HFF-Myc (cell line): ENCODE measurements at regions not wholly inside any gene's neighbourhood (a gene's known extent, or its start where the extent isn't known, plus 50 kb on each side); places are given as distances from the start of the nearest gene placed in this dataset.

Source experiments
- DNase-seq: peaks from one replicate; pipeline ENCODE4 v3.0.0-alpha.2; 2011; ENCODE audit warnings: low read depth; ENCODE audit errors: extremely low read depth
- H3K4me3 ChIP-seq: replicated peaks from 2 replicates; pipeline ENCODE4 v1.5.1; 2011; ENCODE audit warnings: low read depth, mild to moderate bottlenecking, control low read depth, low read length
- TF ChIP-seq, protein P1 (sequence below): IDR thresholded peaks from 2 replicates; pipeline ENCODE4 v1.5.1; 2012; ENCODE audit warnings: mild to moderate bottlenecking, low read depth, low read length, control low read depth; ENCODE audit errors: missing control alignments

DNA sequence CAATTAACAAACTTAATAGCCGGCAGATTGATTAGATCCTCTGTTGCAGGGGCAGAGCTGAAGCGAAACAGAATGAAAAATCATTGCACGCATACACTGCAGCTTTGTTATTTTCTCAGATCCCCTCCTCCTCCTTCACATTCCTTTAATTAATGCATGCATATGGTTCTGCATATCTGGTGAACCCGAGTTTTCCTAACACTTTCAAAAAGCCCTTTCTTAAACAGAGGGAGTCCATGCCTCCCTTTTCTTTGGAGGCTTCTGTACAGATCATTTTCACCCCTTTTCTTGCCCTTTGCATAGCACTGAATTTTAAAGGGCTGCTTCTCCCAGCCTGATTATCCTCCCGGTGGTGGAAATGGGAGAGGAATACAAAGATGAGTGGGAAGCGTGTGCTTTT, 136.6 kb upstream of the TBCA start:
- TF ChIP-seq, protein P1, sequence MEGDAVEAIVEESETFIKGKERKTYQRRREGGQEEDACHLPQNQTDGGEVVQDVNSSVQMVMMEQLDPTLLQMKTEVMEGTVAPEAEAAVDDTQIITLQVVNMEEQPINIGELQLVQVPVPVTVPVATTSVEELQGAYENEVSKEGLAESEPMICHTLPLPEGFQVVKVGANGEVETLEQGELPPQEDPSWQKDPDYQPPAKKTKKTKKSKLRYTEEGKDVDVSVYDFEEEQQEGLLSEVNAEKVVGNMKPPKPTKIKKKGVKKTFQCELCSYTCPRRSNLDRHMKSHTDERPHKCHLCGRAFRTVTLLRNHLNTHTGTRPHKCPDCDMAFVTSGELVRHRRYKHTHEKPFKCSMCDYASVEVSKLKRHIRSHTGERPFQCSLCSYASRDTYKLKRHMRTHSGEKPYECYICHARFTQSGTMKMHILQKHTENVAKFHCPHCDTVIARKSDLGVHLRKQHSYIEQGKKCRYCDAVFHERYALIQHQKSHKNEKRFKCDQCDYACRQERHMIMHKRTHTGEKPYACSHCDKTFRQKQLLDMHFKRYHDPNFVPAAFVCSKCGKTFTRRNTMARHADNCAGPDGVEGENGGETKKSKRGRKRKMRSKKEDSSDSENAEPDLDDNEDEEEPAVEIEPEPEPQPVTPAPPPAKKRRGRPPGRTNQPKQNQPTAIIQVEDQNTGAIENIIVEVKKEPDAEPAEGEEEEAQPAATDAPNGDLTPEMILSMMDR = no peak
- no peak for DNase-seq
- H3K4me3 ChIP-seq = no peak overlapping the region

- DNase-seq = no peak
- TF ChIP-seq, protein P1 = no peak
- H3K4me3 ChIP-seq = no peak overlapping the region
Observed at GRCh38 chr5:77910602-77911188, 134.6 kb upstream of the TBCA start.

DNA sequence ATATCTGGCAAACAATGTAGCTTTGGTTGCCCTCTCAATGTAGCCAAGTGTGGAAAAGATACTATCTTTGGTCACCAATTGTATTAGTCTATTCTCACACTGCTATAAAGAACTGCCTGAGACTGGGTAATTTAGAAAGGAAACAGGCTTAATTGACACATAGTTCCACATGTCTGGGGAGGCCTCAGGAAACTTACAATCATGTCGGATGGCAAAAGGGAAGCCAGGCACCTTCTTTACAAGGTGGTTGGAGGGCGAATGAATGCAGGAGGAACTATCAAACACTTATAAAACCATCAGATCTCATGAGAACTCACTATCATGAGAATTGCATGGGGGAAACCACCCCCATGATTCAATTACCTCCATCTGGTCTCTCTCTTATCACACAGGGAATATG, 133.1 kb upstream of the TBCA start:
- TF ChIP-seq, protein P1 = no peak
- DNase-seq = no peak
- H3K4me3 ChIP-seq = no peak overlapping the region

DNA sequence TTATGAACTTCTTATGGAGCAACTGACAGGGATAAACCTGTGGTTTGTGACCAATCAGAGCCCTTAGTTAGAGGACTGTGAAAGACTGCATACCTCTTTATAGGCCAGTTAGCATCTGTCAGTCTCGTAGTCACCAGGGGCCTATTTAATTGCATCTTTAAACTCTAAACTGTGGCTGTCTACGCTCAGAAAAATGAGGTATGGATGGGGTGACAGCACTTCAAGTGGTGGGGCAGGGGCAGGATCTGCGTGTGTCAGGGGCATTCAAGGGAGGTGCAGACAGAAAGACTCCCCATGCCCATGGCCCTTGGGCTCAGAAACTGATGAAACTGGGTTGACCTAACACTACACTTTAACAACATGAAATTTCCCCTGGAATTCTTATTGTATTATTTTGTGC, 132.6 kb upstream of the TBCA start:
- no peak for DNase-seq
- no peak overlapping the region for H3K4me3 ChIP-seq
- TF ChIP-seq, protein P1 = no peak

DNA sequence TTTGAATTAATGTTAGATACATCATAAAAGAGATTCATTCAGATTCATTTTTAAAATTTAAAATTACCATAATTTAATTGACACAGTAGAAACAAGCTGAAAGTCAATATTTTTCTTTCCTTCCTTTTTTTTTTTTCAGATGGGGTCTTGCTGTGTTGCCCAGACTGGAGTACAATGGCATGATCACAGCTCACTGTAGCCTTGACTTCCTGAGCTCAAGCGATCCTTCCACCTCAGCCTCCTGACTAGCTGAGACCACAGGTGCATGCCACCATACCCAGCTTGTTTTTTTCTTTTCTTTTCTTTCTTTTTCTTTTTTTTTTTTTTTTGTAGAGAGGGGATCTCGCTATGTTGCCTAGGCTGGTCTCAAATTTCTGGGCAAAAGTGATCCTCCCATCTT, 131.6 kb upstream of the TBCA start:
- H3K4me3 ChIP-seq = no peak overlapping the region
- TF ChIP-seq, protein P1 = no peak
- DNase-seq = no peak

DNA sequence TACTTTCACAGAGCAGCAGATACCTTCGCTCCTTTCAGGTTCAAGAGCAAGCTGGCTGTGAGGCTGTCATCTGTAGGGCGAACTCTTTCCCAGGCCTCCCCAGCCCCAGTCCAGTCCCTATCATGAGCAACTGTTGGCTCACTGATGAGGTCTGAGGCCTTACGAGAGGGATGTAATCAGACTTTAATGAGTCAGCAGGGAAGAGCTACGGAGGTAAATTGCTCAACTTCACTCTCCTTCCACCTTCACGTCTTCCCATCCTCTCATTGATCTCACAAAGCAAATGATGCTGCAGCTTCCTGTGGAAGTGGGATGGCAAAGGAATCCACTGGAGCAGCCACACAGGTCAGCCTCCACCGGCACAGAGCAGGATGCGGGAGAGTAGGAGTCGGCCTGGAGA, 130.7 kb upstream of the TBCA start:
- DNase-seq = no peak
- TF ChIP-seq, protein P1 = no peak
- no peak overlapping the region for H3K4me3 ChIP-seq

GRCh38 chr5:77904362-77904761, 128.2 kb upstream of the TBCA start:
- TF ChIP-seq, protein P1 = no peak
- DNase-seq = no peak
- no peak overlapping the region for H3K4me3 ChIP-seq
